T-cell (primary cell): ENCODE measurements at regions not wholly inside any gene's neighbourhood (a gene's known extent, or its start where the extent isn't known, plus 50 kb on each side); places are given as distances from the start of the nearest gene placed in this dataset.

ENCODE experiments used
- ATAC-seq, 4 experiments: fragments of 200-7000 bp in 3 of 4; fragments of 150-1000 bp in 1 of 4; cut with Tn5 transposase; replicated peaks in 1 of 4; 1 replicate in 3 of 4; 2 replicates in 1 of 4; pipeline ENCODE4 v1.10.0; 2021; ENCODE audit warnings: moderate library complexity in 3 of 4, mild to moderate bottlenecking in 2 of 4, moderate number of reproducible peaks in 1 of 4
- CTCF ChIA-PET, 2 donors: fragments of 300-600 bp; sonication (Branson Sonifier 250); formaldehyde crosslinking; loops; one replicate each; lab custom pipeline; 2022; ENCODE audit warnings: antibody characterized with exemption in 2 of 2; lab: Charles Lee
- POLR2A ChIA-PET, 2 donors: fragments of 300-600 bp; sonication (Branson Sonifier 250); formaldehyde crosslinking; loops; one replicate each; lab custom pipeline; 2022; ENCODE audit warnings: antibody characterized with exemption in 2 of 2; lab: Charles Lee
- DNase-seq, 35 experiments: peaks; one replicate each; pipeline versions ENCODE4 v3.0.0 to v3.0.0-alpha.2; 2013 to 2023
- H3K27ac ChIP-seq: one replicate; pipeline ENCODE4 v1.5.1; 2013; ENCODE audit warnings: low read length
- H3K27me3 ChIP-seq, 2 experiments: replicated peaks in 1 of 2; 1 replicate in 1 of 2; 2 replicates in 1 of 2; pipeline versions ENCODE4 v1.6.1 to v1.7.0; 2013; ENCODE audit warnings: low read length in 1 of 2, mixed read lengths in 1 of 2; ENCODE audit not compliant: control insufficient read depth in 2 of 2, insufficient read depth in 2 of 2; ENCODE audit errors: extremely low read depth in 1 of 2
- H3K36me3 ChIP-seq, 2 donors: 1 replicate in 1 of 2; 2 replicates in 1 of 2; pipeline versions ENCODE4 v1.6.1 to v1.7.0; 2013; ENCODE audit warnings: low read length in 1 of 2; ENCODE audit not compliant: control insufficient read depth in 2 of 2, insufficient read depth in 1 of 2; ENCODE audit errors: extremely low read depth in 1 of 2
- H3K4me1 ChIP-seq, 2 experiments: 1 replicate in 1 of 2; 2 replicates in 1 of 2; pipeline versions ENCODE4 v1.6.1 to v1.7.0; 2013; ENCODE audit warnings: low read length in 2 of 2, mixed read lengths in 1 of 2; ENCODE audit not compliant: insufficient read depth in 2 of 2, control insufficient read depth in 1 of 2; ENCODE audit errors: extremely low read depth in 1 of 2
- H3K4me3 ChIP-seq, 2 donors: 1 replicate in 1 of 2; 2 replicates in 1 of 2; pipeline versions ENCODE4 v1.5.1 to v1.7.0; 2013; ENCODE audit warnings: mild to moderate bottlenecking in 2 of 2, low read length in 1 of 2, moderate library complexity in 1 of 2; ENCODE audit not compliant: control insufficient read depth in 1 of 2; ENCODE audit errors: extremely low read depth in 1 of 2
- H3K9me3 ChIP-seq: 2 replicates; pipeline ENCODE4 v1.7.0; 2013
- H3K27ac Mint-ChIP-seq, 2 donors: one replicate each; pipeline ENCODE4 v1.8.0; 2020 to 2021; ENCODE audit warnings: mild to moderate bottlenecking in 2 of 2, mixed read lengths in 2 of 2
- H3K27me3 Mint-ChIP-seq, 2 donors: one replicate each; pipeline ENCODE4 v1.8.0; 2021 to 2022; ENCODE audit warnings: mixed read lengths in 2 of 2
- H3K36me3 Mint-ChIP-seq: one replicate; pipeline ENCODE4 v1.8.0; 2021; ENCODE audit warnings: mixed read lengths
- H3K4me1 Mint-ChIP-seq, 3 donors: one replicate each; pipeline ENCODE4 v1.8.0; 2020 to 2022; ENCODE audit warnings: mixed read lengths in 3 of 3, mild to moderate bottlenecking in 1 of 3
- H3K4me3 Mint-ChIP-seq, 3 donors: one replicate each; pipeline ENCODE4 v1.8.0; 2020 to 2022; ENCODE audit warnings: mild to moderate bottlenecking in 3 of 3, mixed read lengths in 3 of 3, moderate library complexity in 3 of 3
- H3K9me3 Mint-ChIP-seq, 3 donors: one replicate each; pipeline ENCODE4 v1.8.0; 2020 to 2022; ENCODE audit warnings: mixed read lengths in 3 of 3
- WGBS: methylation state at CpG from one replicate; pipeline ENCODE4 v1.1.5; 2013; ENCODE audit warnings: missing lambda C conversion rate; ENCODE audit not compliant: insufficient coverage; 5-methylcytosine and 5-hydroxymethylcytosine counted together

GRCh38 chr4:154692304-154692818 is 51.4 kb upstream of the LRAT start:
- no peaks in the 10 kb centered on the region for H3K36me3 ChIP-seq
- Mint-ChIP-seq H3K4me1 (no peaks in the 10 kb centered on the region), H3K4me3 (no peak overlapping the region), H3K27ac (no peak overlapping the region), H3K9me3 (no peaks in the 10 kb centered on the region), H3K36me3 (no peaks in the 10 kb centered on the region), H3K27me3 (peaks cover 14 to 45% of the 10 kb centered on the region in 2 donors)
- no peaks in the 10 kb centered on the region for H3K9me3 ChIP-seq
- ATAC-seq = no peak
- peaks cover 0 to 2% of the 10 kb centered on the region in 2 experiments for H3K27me3 ChIP-seq
- no peaks in the 10 kb centered on the region for H3K4me1 ChIP-seq
- CTCF ChIA-PET = no interaction called here
- DNase-seq = no peak
- H3K4me3 ChIP-seq = no peak overlapping the region
- WGBS = no CpG with 5 or more reads among the region's 3 CpGs
- POLR2A ChIA-PET = no interaction called here
- H3K27ac ChIP-seq = no peak overlapping the region
